Stimulated activated effector memory CD8-positive, alpha-beta T cell treated with anti-CD3 and anti-CD28 coated beads, Interleukin-12 subunit alpha, Interleukin-12 subunit beta, amount 100 ng/mL, for 72 hours (primary cell): ENCODE measurements at regions not wholly inside any gene's neighbourhood (a gene's known extent, or its start where the extent isn't known, plus 50 kb on each side); places are given as distances from the start of the nearest gene placed in this dataset.
"Not testable (repeated sequence)": the region's sequence is repeated elsewhere in the genome, so short reads cannot be mapped to it uniquely, and the experiment has no call there.

Source experiments
- ATAC-seq: fragments of 150-1000 bp; cut with Tn5 transposase; 2 replicates; pipeline ENCODE4 v1.10.0; 2021
- DNase-seq, 2 donors: peaks; one replicate each; pipeline ENCODE4 v3.0.0; 2021 to 2022; ENCODE audit warnings: low spot score in 2 of 2
- H3K27ac Mint-ChIP-seq: one replicate; pipeline ENCODE4 v1.8.0; 2022; ENCODE audit warnings: mild to moderate bottlenecking, mixed read lengths
- H3K36me3 Mint-ChIP-seq: one replicate; pipeline ENCODE4 v1.8.0; 2022; ENCODE audit warnings: mild to moderate bottlenecking, mixed read lengths
- H3K4me1 Mint-ChIP-seq: one replicate; pipeline ENCODE4 v1.8.0; 2022; ENCODE audit warnings: mixed read lengths
- H3K4me3 Mint-ChIP-seq: one replicate; pipeline ENCODE4 v1.8.0; 2022; ENCODE audit warnings: mild to moderate bottlenecking, mixed read lengths
- H3K9me3 Mint-ChIP-seq: one replicate; pipeline ENCODE4 v1.8.0; 2022; ENCODE audit warnings: mixed read lengths

- H3K9me3 Mint-ChIP-seq, result no peaks in the 10 kb centered on the region
- DNase-seq (no peak), ATAC-seq (peak; percentile 48)
- no peak overlapping the region for H3K27ac Mint-ChIP-seq
- no peaks in the 10 kb centered on the region for H3K36me3 Mint-ChIP-seq
- no peaks in the 10 kb centered on the region for H3K4me1 Mint-ChIP-seq
- H3K4me3 Mint-ChIP-seq, result no peak overlapping the region
Measured at GRCh38 chr9:6114424-6114823, 99.0 kb upstream of the RANBP6 start.

GRCh38 chr9:6113819-6114218 is 98.4 kb upstream of the RANBP6 start:
- Mint-ChIP-seq H3K4me1 (no peaks in the 10 kb centered on the region), H3K27ac (no peak overlapping the region)

GRCh38 chr9:6113312-6113711 is 97.9 kb upstream of the RANBP6 start:
- no peaks in the 10 kb centered on the region for H3K4me1 Mint-ChIP-seq
- DNase-seq, result no peak
- no peak overlapping the region for H3K27ac Mint-ChIP-seq
- no peak for ATAC-seq
- no peaks in the 10 kb centered on the region for H3K36me3 Mint-ChIP-seq
- H3K9me3 Mint-ChIP-seq, result no peaks in the 10 kb centered on the region
- no peak overlapping the region for H3K4me3 Mint-ChIP-seq

More at GRCh38 chr9:6113819-6114218, 98.4 kb upstream of the RANBP6 start:
- ATAC-seq (no peak), DNase-seq (no peak)
- no peaks in the 10 kb centered on the region for H3K36me3 Mint-ChIP-seq
- no peaks in the 10 kb centered on the region for H3K9me3 Mint-ChIP-seq
- no peak overlapping the region for H3K4me3 Mint-ChIP-seq

GRCh38 chr9:6109986-6110385 is 94.6 kb upstream of the RANBP6 start:
- Mint-ChIP-seq H3K36me3 (no peaks in the 10 kb centered on the region), H3K4me1 (peaks cover 6% of the 10 kb centered on the region), H3K27ac (no peak overlapping the region), H3K4me3 (no peak overlapping the region), H3K9me3 (no peaks in the 10 kb centered on the region)
- no peak for ATAC-seq
- DNase-seq, result no peak

- peaks cover 6% of the 10 kb centered on the region for H3K4me1 Mint-ChIP-seq
- peak; percentile 54 for ATAC-seq
- no peaks in the 10 kb centered on the region for H3K36me3 Mint-ChIP-seq
- H3K9me3 Mint-ChIP-seq, result no peaks in the 10 kb centered on the region
- peak overlapping the region; percentile 48 for H3K27ac Mint-ChIP-seq
- no peak for DNase-seq
- H3K4me3 Mint-ChIP-seq, result no peak overlapping the region
Measured at GRCh38 chr9:6109571-6109970, 94.1 kb upstream of the RANBP6 start.

GRCh38 chr9:6106711-6107339 is 91.4 kb upstream of the RANBP6 start:
- no peak overlapping the region for H3K4me3 Mint-ChIP-seq
- peaks cover 12% of the 10 kb centered on the region for H3K4me1 Mint-ChIP-seq
- no peaks in the 10 kb centered on the region for H3K9me3 Mint-ChIP-seq
- H3K27ac Mint-ChIP-seq, result no peak overlapping the region
- no peaks in the 10 kb centered on the region for H3K36me3 Mint-ChIP-seq
- DNase-seq (no peak), ATAC-seq (peak; percentile 24)

- no peak overlapping the region for H3K27ac Mint-ChIP-seq
- no peak overlapping the region for H3K4me3 Mint-ChIP-seq
- no peaks in the 10 kb centered on the region for H3K36me3 Mint-ChIP-seq
- DNase-seq, result no peak
- H3K9me3 Mint-ChIP-seq, result no peaks in the 10 kb centered on the region
- ATAC-seq, result no peak
- H3K4me1 Mint-ChIP-seq, result peaks cover 12% of the 10 kb centered on the region
Measured at GRCh38 chr9:6105738-6106137, 90.3 kb upstream of the RANBP6 start.

GRCh38 chr9:6104406-6104805 is 89.0 kb upstream of the RANBP6 start:
- H3K36me3 Mint-ChIP-seq, ATAC-seq, H3K27ac Mint-ChIP-seq, DNase-seq, H3K9me3 Mint-ChIP-seq, H3K4me3 Mint-ChIP-seq: not testable (repeated sequence)
- peaks cover 12% of the 10 kb centered on the region for H3K4me1 Mint-ChIP-seq

GRCh38 chr9:6103911-6104310 is 88.5 kb upstream of the RANBP6 start:
- H3K4me3 Mint-ChIP-seq, H3K36me3 Mint-ChIP-seq, H3K9me3 Mint-ChIP-seq, H3K27ac Mint-ChIP-seq, ATAC-seq, DNase-seq: not testable (repeated sequence)
- H3K4me1 Mint-ChIP-seq, result peaks cover 12% of the 10 kb centered on the region

- not testable (repeated sequence) for H3K4me3 Mint-ChIP-seq, H3K27ac Mint-ChIP-seq, DNase-seq, H3K36me3 Mint-ChIP-seq, H3K9me3 Mint-ChIP-seq
- peak; percentile 86 for ATAC-seq
- peaks cover 19% of the 10 kb centered on the region for H3K4me1 Mint-ChIP-seq
Measured at GRCh38 chr9:6102336-6102987, 87.0 kb upstream of the RANBP6 start.

- not testable (repeated sequence) for H3K36me3 Mint-ChIP-seq, H3K4me3 Mint-ChIP-seq, H3K9me3 Mint-ChIP-seq, DNase-seq, ATAC-seq, H3K27ac Mint-ChIP-seq
- H3K4me1 Mint-ChIP-seq, result peaks cover 22% of the 10 kb centered on the region
Measured at GRCh38 chr9:6101725-6102124, 86.3 kb upstream of the RANBP6 start.

- H3K36me3 Mint-ChIP-seq, ATAC-seq, DNase-seq, H3K4me3 Mint-ChIP-seq, H3K27ac Mint-ChIP-seq, H3K9me3 Mint-ChIP-seq: not testable (repeated sequence)
- peaks cover 17% of the 10 kb centered on the region for H3K4me1 Mint-ChIP-seq
Measured at GRCh38 chr9:6099346-6099745, 83.9 kb upstream of the RANBP6 start.

GRCh38 chr9:6098431-6098830 is 83.0 kb upstream of the RANBP6 start:
- Mint-ChIP-seq H3K27ac (no peak overlapping the region), H3K9me3 (no peaks in the 10 kb centered on the region), H3K36me3 (no peaks in the 10 kb centered on the region), H3K4me1 (peaks cover 17% of the 10 kb centered on the region), H3K4me3 (no peak overlapping the region)
- DNase-seq (no peak), ATAC-seq (no peak)

GRCh38 chr9:6096821-6097220 is 81.4 kb upstream of the RANBP6 start:
- Mint-ChIP-seq H3K27ac (peak overlapping the region; percentile 57), H3K36me3 (no peaks in the 10 kb centered on the region), H3K4me3 (no peak overlapping the region), H3K9me3 (no peaks in the 10 kb centered on the region), H3K4me1 (peaks cover 12% of the 10 kb centered on the region)
- DNase-seq (no peak), ATAC-seq (peak; percentile 100)

GRCh38 chr9:6090277-6091210 is 75.1 kb upstream of the RANBP6 start:
- Mint-ChIP-seq H3K27ac (no peak overlapping the region), H3K9me3 (no peaks in the 10 kb centered on the region), H3K36me3 (no peaks in the 10 kb centered on the region), H3K4me1 (no peaks in the 10 kb centered on the region), H3K4me3 (no peak overlapping the region)
- no peak for DNase-seq
- no peak for ATAC-seq
